Natural killer cell (primary cell): ENCODE measurements at regions not wholly inside any gene's neighbourhood (a gene's known extent, or its start where the extent isn't known, plus 50 kb on each side); places are given as distances from the start of the nearest gene placed in this dataset.

Source experiments
- ATAC-seq, 3 donors: fragments of 150-1000 bp in 2 of 3; fragments of 200-7000 bp in 1 of 3; cut with Tn5 transposase; 1 replicate in 1 of 3; 2 replicates in 2 of 3; pipeline ENCODE4 v1.10.0; 2021; ENCODE audit warnings: mild to moderate bottlenecking in 2 of 3, moderate library complexity in 2 of 3
- DNase-seq, 2 donors: peaks; one replicate each; pipeline versions ENCODE4 v3.0.0 to v3.0.0-alpha.2; 2013 to 2021; ENCODE audit warnings: mixed read lengths in 1 of 2
- H3K27ac ChIP-seq: one replicate; pipeline ENCODE4 v1.5.1; 2013; ENCODE audit warnings: mild to moderate bottlenecking, low read length
- H3K27me3 ChIP-seq: one replicate; pipeline ENCODE4 v1.6.1; 2013; ENCODE audit warnings: low read length; ENCODE audit not compliant: control insufficient read depth, insufficient read depth
- H3K36me3 ChIP-seq: one replicate; pipeline ENCODE4 v1.6.1; 2013; ENCODE audit warnings: low read length; ENCODE audit not compliant: control insufficient read depth, insufficient read depth
- H3K4me1 ChIP-seq: one replicate; pipeline ENCODE4 v1.6.1; 2013; ENCODE audit warnings: low read length; ENCODE audit not compliant: control insufficient read depth, insufficient read depth
- H3K4me3 ChIP-seq: one replicate; pipeline ENCODE4 v1.5.1; 2013; ENCODE audit warnings: low read length
- H3K9me3 ChIP-seq: one replicate; pipeline ENCODE4 v1.6.1; 2013; ENCODE audit warnings: low read length; ENCODE audit not compliant: control insufficient read depth, insufficient read depth
- H3K27ac Mint-ChIP-seq, 2 donors: one replicate each; pipeline ENCODE4 v1.8.0; 2022; ENCODE audit warnings: mild to moderate bottlenecking in 2 of 2, mixed read lengths in 2 of 2, moderate library complexity in 1 of 2
- H3K27me3 Mint-ChIP-seq, 2 donors: one replicate each; pipeline ENCODE4 v1.8.0; 2022; ENCODE audit warnings: low read depth in 2 of 2, mixed read lengths in 2 of 2
- H3K36me3 Mint-ChIP-seq: one replicate; pipeline ENCODE4 v1.8.0; 2022; ENCODE audit warnings: mixed read lengths
- H3K4me1 Mint-ChIP-seq, 2 donors: one replicate each; pipeline ENCODE4 v1.8.0; 2022; ENCODE audit warnings: mixed read lengths in 2 of 2
- H3K4me3 Mint-ChIP-seq: one replicate; pipeline ENCODE4 v1.8.0; 2022; ENCODE audit warnings: mild to moderate bottlenecking, moderate library complexity, mixed read lengths
- H3K9me3 Mint-ChIP-seq, 2 donors: one replicate each; pipeline ENCODE4 v1.8.0; 2022; ENCODE audit warnings: mixed read lengths in 2 of 2
- whole genome bisulfite sequencing: methylation state at CpG from one replicate; pipeline ENCODE4 v1.1.7; 2013; ENCODE audit warnings: missing lambda C conversion rate; ENCODE audit not compliant: insufficient coverage; 5-methylcytosine and 5-hydroxymethylcytosine counted together
- intact Hi-C: fragments of 100-400 bp; cut with micrococcal nuclease; formaldehyde crosslinking; loops from one replicate; pipeline ENCODE4 v1.14.2; 2022
- TF ChIP-seq, protein P1 (sequence below): fragments of 200-600 bp; IDR thresholded peaks from one replicate; pipeline ENCODE4 v1.8.0; 2022; ENCODE audit warnings: antibody characterized with exemption

DNA sequence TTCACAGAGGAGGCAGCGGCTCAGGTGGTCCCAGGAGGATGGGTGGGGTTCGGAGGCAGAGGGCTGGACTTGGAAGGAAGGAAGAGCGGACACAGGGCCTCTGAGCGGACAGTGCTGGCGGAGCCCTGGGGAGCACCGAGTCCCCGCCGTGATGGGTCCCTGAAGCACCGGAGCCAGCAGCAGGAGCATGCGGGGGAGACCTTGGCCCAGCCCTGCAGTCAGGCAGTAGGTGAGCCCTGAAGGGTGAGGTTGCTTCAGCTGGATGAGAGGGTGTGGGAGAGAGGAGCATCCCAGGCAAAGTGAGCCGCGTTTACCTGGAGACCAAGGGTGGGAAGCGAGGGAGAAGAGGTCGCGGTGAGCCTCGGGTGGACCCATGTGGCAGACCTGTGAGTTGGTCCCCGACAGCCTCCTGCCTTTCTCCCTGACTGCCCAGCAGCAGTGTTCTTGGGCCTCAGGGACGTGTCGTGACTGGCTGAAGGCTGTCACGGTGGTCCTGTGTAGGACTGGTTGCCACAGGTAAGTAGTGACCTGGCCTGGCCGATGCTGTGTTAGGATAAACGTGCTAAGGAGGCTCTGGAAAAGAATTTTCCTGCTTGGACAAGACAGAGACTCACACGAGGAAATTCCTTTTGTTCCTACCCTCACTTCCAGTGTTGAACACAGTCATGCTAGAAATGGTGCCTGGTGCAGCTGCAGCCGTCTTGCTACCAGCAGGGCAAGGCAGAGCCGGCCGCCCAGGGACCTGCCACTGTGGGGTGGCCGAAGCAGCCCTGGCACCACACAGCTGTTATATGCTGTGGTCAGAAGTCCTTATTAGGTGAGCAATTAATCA is 73.0 kb downstream of the RRM2 start:
- 96% methylated on average over 27 of the region's 27 CpGs for whole genome bisulfite sequencing
- Histone ChIP-seq H3K27ac (no peak overlapping the region), H3K27me3 (no peaks in the 10 kb centered on the region), H3K9me3 (no peaks in the 10 kb centered on the region), H3K4me1 (no peaks in the 10 kb centered on the region), H3K4me3 (no peak overlapping the region), H3K36me3 (no peaks in the 10 kb centered on the region)
- Mint-ChIP-seq H3K4me1 (peaks cover 0 to 8% of the 10 kb centered on the region in 2 donors), H3K4me3 (no peak overlapping the region), H3K9me3 (peaks cover under 1 to 2% of the 10 kb centered on the region in 2 donors), H3K36me3 (no peaks in the 10 kb centered on the region), H3K27me3 (no peaks in the 10 kb centered on the region), H3K27ac (no peak overlapping the region)
- ATAC-seq (no peak), DNase-seq (no peak)
- TF ChIP-seq, protein P1, sequence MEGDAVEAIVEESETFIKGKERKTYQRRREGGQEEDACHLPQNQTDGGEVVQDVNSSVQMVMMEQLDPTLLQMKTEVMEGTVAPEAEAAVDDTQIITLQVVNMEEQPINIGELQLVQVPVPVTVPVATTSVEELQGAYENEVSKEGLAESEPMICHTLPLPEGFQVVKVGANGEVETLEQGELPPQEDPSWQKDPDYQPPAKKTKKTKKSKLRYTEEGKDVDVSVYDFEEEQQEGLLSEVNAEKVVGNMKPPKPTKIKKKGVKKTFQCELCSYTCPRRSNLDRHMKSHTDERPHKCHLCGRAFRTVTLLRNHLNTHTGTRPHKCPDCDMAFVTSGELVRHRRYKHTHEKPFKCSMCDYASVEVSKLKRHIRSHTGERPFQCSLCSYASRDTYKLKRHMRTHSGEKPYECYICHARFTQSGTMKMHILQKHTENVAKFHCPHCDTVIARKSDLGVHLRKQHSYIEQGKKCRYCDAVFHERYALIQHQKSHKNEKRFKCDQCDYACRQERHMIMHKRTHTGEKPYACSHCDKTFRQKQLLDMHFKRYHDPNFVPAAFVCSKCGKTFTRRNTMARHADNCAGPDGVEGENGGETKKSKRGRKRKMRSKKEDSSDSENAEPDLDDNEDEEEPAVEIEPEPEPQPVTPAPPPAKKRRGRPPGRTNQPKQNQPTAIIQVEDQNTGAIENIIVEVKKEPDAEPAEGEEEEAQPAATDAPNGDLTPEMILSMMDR: no peak
- intact Hi-C loops: no loop called here

- TF ChIP-seq, protein P1: no peak
- H3K4me1 ChIP-seq: no peaks in the 10 kb centered on the region
- Mint-ChIP-seq H3K27me3 (no peaks in the 10 kb centered on the region), H3K9me3 (no peaks in the 10 kb centered on the region), H3K4me3 (no peak overlapping the region), H3K36me3 (no peaks in the 10 kb centered on the region), H3K4me1 (no peaks in the 10 kb centered on the region), H3K27ac (no peak overlapping the region)
- intact Hi-C loops: no loop called here
- no peaks in the 10 kb centered on the region for H3K27me3 ChIP-seq
- no peaks in the 10 kb centered on the region for H3K9me3 ChIP-seq
- 95% methylated on average over 22 of the region's 22 CpGs for WGBS
- DNase-seq: no peak
- no peak overlapping the region for H3K4me3 ChIP-seq
- no peaks in the 10 kb centered on the region for H3K36me3 ChIP-seq
- H3K27ac ChIP-seq: no peak overlapping the region
- no peak for ATAC-seq
Observed at GRCh38 chr2:10196110-10196892, 73.8 kb downstream of the RRM2 start.

- Histone ChIP-seq H3K4me1 (no peaks in the 10 kb centered on the region), H3K9me3 (no peaks in the 10 kb centered on the region), H3K27me3 (no peaks in the 10 kb centered on the region), H3K36me3 (no peaks in the 10 kb centered on the region), H3K27ac (no peak overlapping the region), H3K4me3 (no peak overlapping the region)
- Mint-ChIP-seq H3K27me3 (no peaks in the 10 kb centered on the region), H3K4me1 (no peaks in the 10 kb centered on the region), H3K36me3 (no peaks in the 10 kb centered on the region), H3K4me3 (no peak overlapping the region), H3K27ac (no peak overlapping the region), H3K9me3 (no peaks in the 10 kb centered on the region)
- ATAC-seq: no peak
- TF ChIP-seq, protein P1: no peak
- DNase-seq: no peak
- intact Hi-C loops: no loop called here
- 97% methylated on average over 17 of the region's 17 CpGs for WGBS
Observed at GRCh38 chr2:10196948-10197696, 74.6 kb downstream of the RRM2 start.
